OCI-LY1 (cell line): ENCODE measurements at regions not wholly inside any gene's neighbourhood (a gene's known extent, or its start where the extent isn't known, plus 50 kb on each side); places are given as distances from the start of the nearest gene placed in this dataset.

ENCODE experiments used
- H2AFZ ChIP-seq: fragments of 200-600 bp; sonication (generic), shearing (Covaris generic); 2 replicates; pipeline ENCODE4 v1.6.0; 2014; ENCODE audit warnings: antibody characterized with exemption, mild to moderate bottlenecking, low read length
- H3F3A ChIP-seq: fragments of 200-600 bp; sonication (generic), shearing (Covaris generic); 2 replicates; pipeline ENCODE4 v1.6.0; 2014; ENCODE audit warnings: mild to moderate bottlenecking, antibody characterized with exemption, low read length, moderate library complexity; ENCODE audit not compliant: insufficient read depth
- H3K27ac ChIP-seq: fragments of 200-600 bp; sonication (generic); 2 replicates; pipeline ENCODE4 v1.5.1; 2014; ENCODE audit warnings: low read length, mixed run types, mild to moderate bottlenecking, low read depth; ENCODE audit not compliant: poor library complexity, severe bottlenecking
- H3K27me3 ChIP-seq: fragments of 200-600 bp; sonication (generic); 2 replicates; pipeline ENCODE4 v1.6.0; 2014; ENCODE audit warnings: antibody characterized with exemption, mild to moderate bottlenecking, low read length, moderate library complexity; ENCODE audit not compliant: insufficient read depth
- H3K36me3 ChIP-seq: fragments of 200-600 bp; sonication (generic); 2 replicates; pipeline ENCODE4 v1.6.1; 2014; ENCODE audit warnings: mild to moderate bottlenecking, antibody characterized with exemption, low read length, moderate library complexity, mixed read lengths; ENCODE audit not compliant: insufficient read depth
- H3K4me1 ChIP-seq: fragments of 200-600 bp; sonication (generic); 2 replicates; pipeline ENCODE4 v1.5.1; 2014; ENCODE audit warnings: mild to moderate bottlenecking, low read length, moderate library complexity; ENCODE audit not compliant: insufficient read depth, severe bottlenecking
- H3K4me2 ChIP-seq: fragments of 200-600 bp; sonication (generic), shearing (Covaris generic); 2 replicates; pipeline ENCODE4 v1.6.1; 2014; ENCODE audit warnings: low read length
- H3K4me3 ChIP-seq: fragments of 200-600 bp; sonication (generic); 2 replicates; pipeline ENCODE4 v1.5.1; 2014; ENCODE audit warnings: low read length, low read depth, mild to moderate bottlenecking, mixed read lengths; ENCODE audit not compliant: poor library complexity, severe bottlenecking
- H3K79me2 ChIP-seq: fragments of 200-600 bp; shearing (Covaris generic); 2 replicates; pipeline ENCODE4 v1.6.1; 2016; ENCODE audit warnings: mixed run types, low read length, mixed read lengths; ENCODE audit not compliant: insufficient read depth
- H3K9ac ChIP-seq: fragments of 200-600 bp; sonication (generic), shearing (Covaris generic); 2 replicates; pipeline ENCODE4 v1.6.1; 2014; ENCODE audit warnings: mild to moderate bottlenecking, low read length, mixed read lengths
- H3K9me2 ChIP-seq: fragments of 200-600 bp; sonication (generic), shearing (Covaris generic); 2 replicates; pipeline ENCODE4 v1.6.1; 2014; ENCODE audit warnings: low read depth, mild to moderate bottlenecking, low read length, mixed read lengths
- H3K9me3 ChIP-seq: fragments of 200-600 bp; shearing (Covaris generic); 2 replicates; pipeline ENCODE4 v1.6.1; 2014; ENCODE audit warnings: low read length, mixed read lengths
- H4K20me1 ChIP-seq: fragments of 200-600 bp; sonication (generic), shearing (Covaris generic); 2 replicates; pipeline ENCODE4 v1.6.0; 2016; ENCODE audit warnings: mild to moderate bottlenecking, low read length; ENCODE audit not compliant: insufficient read depth
- CTCF ChIP-seq: fragments of 200-600 bp; sonication (generic), shearing (Covaris generic); IDR thresholded peaks from 2 replicates; pipeline ENCODE4 v1.5.1; 2017; ENCODE audit warnings: mild to moderate bottlenecking, antibody characterized with exemption, low read length, moderate library complexity, mixed read lengths
- EZH2 ChIP-seq: fragments of 200-600 bp; sonication (generic), shearing (Covaris generic); IDR thresholded peaks from 2 replicates; pipeline ENCODE4 v1.8.0; 2017; ENCODE audit warnings: borderline replicate concordance, mixed run types, mild to moderate bottlenecking, antibody characterized with exemption, low read length, moderate library complexity, mixed read lengths

- Histone ChIP-seq H3K9ac (no peak overlapping the region), H3K36me3 (no peaks in the 10 kb centered on the region), H3K4me2 (no peak overlapping the region), H3K27ac (no peak overlapping the region), H3K4me3 (no peak overlapping the region), H2AFZ (no peak overlapping the region), H4K20me1 (no peaks in the 10 kb centered on the region), H3K9me2 (no peaks in the 10 kb centered on the region), H3K79me2 (no peaks in the 10 kb centered on the region), H3K4me1 (no peaks in the 10 kb centered on the region), H3K27me3 (no peaks in the 10 kb centered on the region), H3K9me3 (no peaks in the 10 kb centered on the region), H3F3A (no peaks in the 10 kb centered on the region)
- TF ChIP-seq CTCF (no peak), EZH2 (no peak)
Observed at GRCh38 chr13:58134012-58134411, 502.5 kb downstream of the PCDH17 start.

GRCh38 chr13:58134525-58134924 is 503.0 kb downstream of the PCDH17 start:
- H3K79me2 ChIP-seq = no peaks in the 10 kb centered on the region
- H3K4me2 ChIP-seq = no peak overlapping the region
- H2AFZ ChIP-seq = no peak overlapping the region
- no peaks in the 10 kb centered on the region for H3K27me3 ChIP-seq
- no peaks in the 10 kb centered on the region for H4K20me1 ChIP-seq
- H3K4me1 ChIP-seq = no peaks in the 10 kb centered on the region
- H3K9ac ChIP-seq = no peak overlapping the region
- no peak for TF ChIP-seq EZH2
- no peak for TF ChIP-seq CTCF
- H3F3A ChIP-seq = no peaks in the 10 kb centered on the region
- H3K36me3 ChIP-seq = no peaks in the 10 kb centered on the region
- H3K4me3 ChIP-seq = no peak overlapping the region
- H3K9me2 ChIP-seq = no peaks in the 10 kb centered on the region
- no peaks in the 10 kb centered on the region for H3K9me3 ChIP-seq
- H3K27ac ChIP-seq = no peak overlapping the region

GRCh38 chr13:58142952-58143351 is 511.4 kb downstream of the PCDH17 start:
- H4K20me1 ChIP-seq = no peaks in the 10 kb centered on the region
- no peak overlapping the region for H3K4me3 ChIP-seq
- no peak overlapping the region for H2AFZ ChIP-seq
- H3K4me2 ChIP-seq = no peak overlapping the region
- H3K9ac ChIP-seq = no peak overlapping the region
- H3K79me2 ChIP-seq = no peaks in the 10 kb centered on the region
- H3F3A ChIP-seq = no peaks in the 10 kb centered on the region
- no peaks in the 10 kb centered on the region for H3K27me3 ChIP-seq
- no peak overlapping the region for H3K27ac ChIP-seq
- no peaks in the 10 kb centered on the region for H3K36me3 ChIP-seq
- no peaks in the 10 kb centered on the region for H3K9me2 ChIP-seq
- TF ChIP-seq EZH2 = no peak
- TF ChIP-seq CTCF = no peak
- H3K9me3 ChIP-seq = no peaks in the 10 kb centered on the region
- no peaks in the 10 kb centered on the region for H3K4me1 ChIP-seq
